Ectodermal cell (in vitro differentiated cells): ENCODE measurements at regions not wholly inside any gene's neighbourhood (a gene's known extent, or its start where the extent isn't known, plus 50 kb on each side); places are given as distances from the start of the nearest gene placed in this dataset.

Source experiments
- H3K27ac ChIP-seq: 2 replicates; pipeline ENCODE4 v1.7.0; 2013; ENCODE audit warnings: mild to moderate bottlenecking, low read depth, low read length; ENCODE audit not compliant: insufficient read depth, poor library complexity, severe bottlenecking
- H3K27me3 ChIP-seq: 2 replicates; pipeline ENCODE4 v1.7.0; 2013; ENCODE audit warnings: mild to moderate bottlenecking, low read length; ENCODE audit not compliant: insufficient read depth, control insufficient read depth, poor library complexity, severe bottlenecking
- H3K36me3 ChIP-seq: one replicate; pipeline ENCODE4 v1.7.0; 2013; ENCODE audit warnings: low read length; ENCODE audit not compliant: control insufficient read depth, insufficient read depth
- H3K4me1 ChIP-seq: one replicate; pipeline ENCODE4 v1.7.0; 2013; ENCODE audit warnings: low read length; ENCODE audit not compliant: control insufficient read depth, insufficient read depth
- H3K4me3 ChIP-seq: 2 replicates; pipeline ENCODE4 v1.7.0; 2013; ENCODE audit warnings: low read depth, low read length, control low read depth; ENCODE audit not compliant: insufficient read depth
- H3K9me3 ChIP-seq: 2 replicates; pipeline ENCODE4 v1.7.0; 2013; ENCODE audit warnings: mild to moderate bottlenecking, low read length, moderate library complexity; ENCODE audit not compliant: control insufficient read depth
- WGBS, 2 experiments: methylation state at CpG; one replicate each; pipeline ENCODE4 v1.1.7; 2013; ENCODE audit warnings: missing lambda C conversion rate in 2 of 2; 5-methylcytosine and 5-hydroxymethylcytosine counted together

- Histone ChIP-seq H3K4me1 (no peaks in the 10 kb centered on the region), H3K27me3 (no peaks in the 10 kb centered on the region), H3K36me3 (no peaks in the 10 kb centered on the region), H3K4me3 (no peak overlapping the region), H3K27ac (no peak overlapping the region), H3K9me3 (no peaks in the 10 kb centered on the region)
- 83 to 92% methylated on average over 3 to 4 of the region's 5 CpGs for WGBS, 2 experiments
Measured at GRCh38 chr13:74389056-74389455, 254.9 kb upstream of the KLF12 start.

GRCh38 chr13:74388626-74389025 lies 254.4 kb upstream of the KLF12 start:
- H3K4me3 ChIP-seq, result no peak overlapping the region
- no peaks in the 10 kb centered on the region for H3K9me3 ChIP-seq
- 92 to 96% methylated on average over 6 of the region's 6 CpGs for WGBS, 2 experiments
- H3K27ac ChIP-seq, result no peak overlapping the region
- no peaks in the 10 kb centered on the region for H3K4me1 ChIP-seq
- H3K27me3 ChIP-seq, result no peaks in the 10 kb centered on the region
- H3K36me3 ChIP-seq, result no peaks in the 10 kb centered on the region

GRCh38 chr13:74372511-74372910 lies 238.3 kb upstream of the KLF12 start:
- no peaks in the 10 kb centered on the region for H3K9me3 ChIP-seq
- H3K36me3 ChIP-seq, result no peaks in the 10 kb centered on the region
- no peak overlapping the region for H3K4me3 ChIP-seq
- H3K27me3 ChIP-seq, result no peaks in the 10 kb centered on the region
- no peaks in the 10 kb centered on the region for H3K4me1 ChIP-seq
- no peak overlapping the region for H3K27ac ChIP-seq

- no peaks in the 10 kb centered on the region for H3K4me1 ChIP-seq
- H3K27ac ChIP-seq, result no peak overlapping the region
- H3K4me3 ChIP-seq, result no peak overlapping the region
- H3K9me3 ChIP-seq, result no peaks in the 10 kb centered on the region
- WGBS, 2 experiments, result 93 to 95% methylated on average over 7 to 8 of the region's 8 CpGs
- H3K27me3 ChIP-seq, result no peaks in the 10 kb centered on the region
- no peaks in the 10 kb centered on the region for H3K36me3 ChIP-seq
Measured at GRCh38 chr13:74367193-74367592, 233.0 kb upstream of the KLF12 start.

GRCh38 chr13:74361274-74361673 lies 227.1 kb upstream of the KLF12 start:
- 93 to 95% methylated on average over 1 of the region's 3 CpGs for WGBS, 2 experiments
- Histone ChIP-seq H3K4me1 (no peaks in the 10 kb centered on the region), H3K4me3 (no peak overlapping the region), H3K9me3 (no peaks in the 10 kb centered on the region), H3K27me3 (no peaks in the 10 kb centered on the region), H3K36me3 (no peaks in the 10 kb centered on the region), H3K27ac (no peak overlapping the region)

GRCh38 chr13:74346960-74347359 lies 212.8 kb upstream of the KLF12 start:
- Histone ChIP-seq H3K9me3 (no peaks in the 10 kb centered on the region), H3K4me3 (no peak overlapping the region), H3K27me3 (no peaks in the 10 kb centered on the region), H3K36me3 (no peaks in the 10 kb centered on the region), H3K27ac (no peak overlapping the region), H3K4me1 (no peaks in the 10 kb centered on the region)
- 71 to 73% methylated on average over 5 of the region's 5 CpGs for WGBS, 2 experiments

GRCh38 chr13:74338341-74338740 lies 204.1 kb upstream of the KLF12 start:
- H3K9me3 ChIP-seq, result no peaks in the 10 kb centered on the region
- H3K36me3 ChIP-seq, result no peaks in the 10 kb centered on the region
- no peak overlapping the region for H3K4me3 ChIP-seq
- no peaks in the 10 kb centered on the region for H3K27me3 ChIP-seq
- no peak overlapping the region for H3K27ac ChIP-seq
- 100% methylated on average over 1 of the region's 1 CpG; no CpG with 5 or more reads in 1 of the 2 experiments for WGBS, 2 experiments
- no peaks in the 10 kb centered on the region for H3K4me1 ChIP-seq

GRCh38 chr13:74336546-74336945 lies 202.3 kb upstream of the KLF12 start:
- no peak overlapping the region for H3K4me3 ChIP-seq

GRCh38 chr13:74335370-74335769 lies 201.2 kb upstream of the KLF12 start:
- 96 to 100% methylated on average over 2 of the region's 2 CpGs for whole genome bisulfite sequencing, 2 experiments
- no peaks in the 10 kb centered on the region for H3K36me3 ChIP-seq
- H3K27me3 ChIP-seq, result no peaks in the 10 kb centered on the region
- no peaks in the 10 kb centered on the region for H3K4me1 ChIP-seq
- H3K9me3 ChIP-seq, result no peaks in the 10 kb centered on the region
- no peak overlapping the region for H3K4me3 ChIP-seq
- no peak overlapping the region for H3K27ac ChIP-seq

More at GRCh38 chr13:74336546-74336945, 202.3 kb upstream of the KLF12 start:
- Histone ChIP-seq H3K36me3 (no peaks in the 10 kb centered on the region), H3K27ac (no peak overlapping the region), H3K4me1 (no peaks in the 10 kb centered on the region), H3K9me3 (no peaks in the 10 kb centered on the region), H3K27me3 (no peaks in the 10 kb centered on the region)
- 91 to 93% methylated on average over 1 of the region's 1 CpG for WGBS, 2 experiments

GRCh38 chr13:74329962-74330361 lies 195.8 kb upstream of the KLF12 start:
- Histone ChIP-seq H3K27me3 (no peaks in the 10 kb centered on the region), H3K36me3 (no peaks in the 10 kb centered on the region), H3K4me3 (no peak overlapping the region), H3K9me3 (no peaks in the 10 kb centered on the region), H3K4me1 (no peaks in the 10 kb centered on the region), H3K27ac (no peak overlapping the region)
- 95 to 98% methylated on average over 4 of the region's 4 CpGs for WGBS, 2 experiments

GRCh38 chr13:74325106-74325505 lies 190.9 kb upstream of the KLF12 start:
- no peak overlapping the region for H3K4me3 ChIP-seq
- H3K27ac ChIP-seq, result no peak overlapping the region
- 87 to 100% methylated on average over 3 of the region's 3 CpGs for WGBS, 2 experiments
- H3K9me3 ChIP-seq, result no peaks in the 10 kb centered on the region
- no peaks in the 10 kb centered on the region for H3K27me3 ChIP-seq
- H3K4me1 ChIP-seq, result no peaks in the 10 kb centered on the region
- H3K36me3 ChIP-seq, result no peaks in the 10 kb centered on the region
